ENCODE measurements at regions not wholly inside any gene's neighbourhood (a gene's known extent, or its start where the extent isn't known, plus 50 kb on each side); places are given as distances from the start of the nearest gene placed in this dataset.

- H3K9me3 Mint-ChIP-seq, result peaks cover 0 to 2% of the 10 kb centered on the region in 2 experiments; a peak in 3 of 5 replicates
- no peak overlapping the region for H2BK12ac ChIP-seq (ENCODE audit: insufficient read length, low read depth, low read length)
- no peak overlapping the region for H3K27ac ChIP-seq (ENCODE audit: insufficient read length, low read depth, low read length)
- no peaks in the 10 kb centered on the region for H3K4me1 ChIP-seq (ENCODE audit: insufficient read depth, low read length)
- H3K4me1 Mint-ChIP-seq, result peaks cover 4% of the 10 kb centered on the region in 2 experiments; a peak in 1 of 4 replicates
- H4K91ac ChIP-seq (ENCODE audit: insufficient read length, low read depth, low read length), result no peak overlapping the region
- no peaks in the 10 kb centered on the region for H3K23me2 ChIP-seq (ENCODE audit: insufficient read length, low read depth, low read length, poor library complexity, severe bottlenecking)
- H2BK20ac ChIP-seq (ENCODE audit: low read depth, low read length, poor library complexity, severe bottlenecking), result no peak overlapping the region
- no peak overlapping the region for H3K4me2 ChIP-seq (ENCODE audit: insufficient read depth, insufficient read length, low read length)
- no peak overlapping the region for H4K8ac ChIP-seq (replicated peaks; ENCODE audit: insufficient read length, low read depth, low read length)
- no peak overlapping the region for H2AFZ ChIP-seq (ENCODE audit: low read length)
- no peak overlapping the region for H3T11ph ChIP-seq (ENCODE audit: low read length)
- no peaks in the 10 kb centered on the region for H3K27me3 ChIP-seq (ENCODE audit: insufficient read depth, low read length)
- H3K18ac ChIP-seq (ENCODE audit: insufficient read length, low read depth, low read length), result no peak overlapping the region
- no peak overlapping the region for H3K4me3 Mint-ChIP-seq
- no peak overlapping the region for H3K4ac ChIP-seq (ENCODE audit: low read depth, low read length)
- no peak for DNase-seq
- TF ChIP-seq, protein P1, sequence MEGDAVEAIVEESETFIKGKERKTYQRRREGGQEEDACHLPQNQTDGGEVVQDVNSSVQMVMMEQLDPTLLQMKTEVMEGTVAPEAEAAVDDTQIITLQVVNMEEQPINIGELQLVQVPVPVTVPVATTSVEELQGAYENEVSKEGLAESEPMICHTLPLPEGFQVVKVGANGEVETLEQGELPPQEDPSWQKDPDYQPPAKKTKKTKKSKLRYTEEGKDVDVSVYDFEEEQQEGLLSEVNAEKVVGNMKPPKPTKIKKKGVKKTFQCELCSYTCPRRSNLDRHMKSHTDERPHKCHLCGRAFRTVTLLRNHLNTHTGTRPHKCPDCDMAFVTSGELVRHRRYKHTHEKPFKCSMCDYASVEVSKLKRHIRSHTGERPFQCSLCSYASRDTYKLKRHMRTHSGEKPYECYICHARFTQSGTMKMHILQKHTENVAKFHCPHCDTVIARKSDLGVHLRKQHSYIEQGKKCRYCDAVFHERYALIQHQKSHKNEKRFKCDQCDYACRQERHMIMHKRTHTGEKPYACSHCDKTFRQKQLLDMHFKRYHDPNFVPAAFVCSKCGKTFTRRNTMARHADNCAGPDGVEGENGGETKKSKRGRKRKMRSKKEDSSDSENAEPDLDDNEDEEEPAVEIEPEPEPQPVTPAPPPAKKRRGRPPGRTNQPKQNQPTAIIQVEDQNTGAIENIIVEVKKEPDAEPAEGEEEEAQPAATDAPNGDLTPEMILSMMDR (conservative IDR thresholded peaks at IDR 0.05), result no peak
- no peak overlapping the region for H3K23ac ChIP-seq (ENCODE audit: insufficient read length, low read depth, low read length)
- no peaks in the 10 kb centered on the region for H4K20me1 ChIP-seq (ENCODE audit: control insufficient read depth, insufficient read depth, insufficient read length)
- H3K79me1 ChIP-seq (ENCODE audit: insufficient read depth, low read depth, low read length, poor library complexity, severe bottlenecking), result no peaks in the 10 kb centered on the region
- H3K9me3 ChIP-seq (ENCODE audit: control insufficient read depth, low read depth, low read length), result no peaks in the 10 kb centered on the region
- H3K56ac ChIP-seq (ENCODE audit: insufficient read length, low read depth, low read length), result no peak overlapping the region
- no peak overlapping the region for H2AK5ac ChIP-seq (ENCODE audit: insufficient read length, low read length)
- no peak overlapping the region for H2BK120ac ChIP-seq (ENCODE audit: low read depth, low read length, poor library complexity, severe bottlenecking)
- H3K27ac Mint-ChIP-seq, result no peak overlapping the region
- no peak overlapping the region for H2BK15ac ChIP-seq (ENCODE audit: low read depth, low read length)
- no peaks in the 10 kb centered on the region for H3K27me3 Mint-ChIP-seq (ENCODE audit: low read depth)
- peaks cover 0 to 2% (median 0%) of the 10 kb centered on the region in 3 experiments; a peak in 2 of 7 replicates for H3K36me3 Mint-ChIP-seq (ENCODE audit: insufficient read depth in 1 of 3, low read depth in 3 of 3)
- no peak overlapping the region for H2BK5ac ChIP-seq (ENCODE audit: insufficient read length, low read length)
- H3K79me2 ChIP-seq (ENCODE audit: insufficient read depth, low read length), result no peaks in the 10 kb centered on the region
- H3K9ac ChIP-seq (ENCODE audit: extremely low read depth, insufficient read length, low read length), result no peak overlapping the region
- H3K14ac ChIP-seq (ENCODE audit: insufficient read depth, low read length), result no peak overlapping the region
- H4K5ac ChIP-seq (ENCODE audit: insufficient read length, low read depth, low read length), result no peak overlapping the region
These were observed 106.7 kb upstream of the CAV2 start for GRCh38 chr7:116392806-116393205.

All from H9 (cell line).